HG02870 (cell line): ENCODE measurements at regions not wholly inside any gene's neighbourhood (a gene's known extent, or its start where the extent isn't known, plus 50 kb on each side); places are given as distances from the start of the nearest gene placed in this dataset.
"Not testable (repeated sequence)": the region's sequence is repeated elsewhere in the genome, so short reads cannot be mapped to it uniquely, and the experiment has no call there.

Source experiments
- ATAC-seq: cut with Tn5 transposase; IDR thresholded peaks from one replicate; pipeline ENCODE4 v1.9.1; 2021; ENCODE audit warnings: mild to moderate bottlenecking, moderate library complexity; ENCODE audit not compliant: unreplicated experiment

DNA sequence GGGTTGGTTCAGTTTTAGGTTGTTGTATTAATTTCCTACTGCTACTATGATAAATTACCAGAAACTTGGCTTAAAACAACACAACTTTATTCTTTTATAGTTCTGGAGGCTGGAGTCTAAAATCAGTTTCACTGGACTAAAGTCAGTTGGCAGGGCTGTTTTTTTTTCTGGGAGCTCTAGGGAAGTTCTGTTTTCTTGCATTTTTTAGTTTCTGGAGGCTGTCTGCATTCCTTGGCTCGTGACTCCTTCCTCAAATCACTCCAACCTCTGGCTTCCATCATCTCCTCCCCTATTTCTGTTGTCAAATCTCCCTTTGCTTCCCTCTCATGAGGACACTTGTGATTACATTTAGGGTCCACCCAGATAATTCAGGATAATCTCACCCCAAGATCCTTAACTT is 51.3 kb upstream of the SUB1 start:
- no peak for ATAC-seq

DNA sequence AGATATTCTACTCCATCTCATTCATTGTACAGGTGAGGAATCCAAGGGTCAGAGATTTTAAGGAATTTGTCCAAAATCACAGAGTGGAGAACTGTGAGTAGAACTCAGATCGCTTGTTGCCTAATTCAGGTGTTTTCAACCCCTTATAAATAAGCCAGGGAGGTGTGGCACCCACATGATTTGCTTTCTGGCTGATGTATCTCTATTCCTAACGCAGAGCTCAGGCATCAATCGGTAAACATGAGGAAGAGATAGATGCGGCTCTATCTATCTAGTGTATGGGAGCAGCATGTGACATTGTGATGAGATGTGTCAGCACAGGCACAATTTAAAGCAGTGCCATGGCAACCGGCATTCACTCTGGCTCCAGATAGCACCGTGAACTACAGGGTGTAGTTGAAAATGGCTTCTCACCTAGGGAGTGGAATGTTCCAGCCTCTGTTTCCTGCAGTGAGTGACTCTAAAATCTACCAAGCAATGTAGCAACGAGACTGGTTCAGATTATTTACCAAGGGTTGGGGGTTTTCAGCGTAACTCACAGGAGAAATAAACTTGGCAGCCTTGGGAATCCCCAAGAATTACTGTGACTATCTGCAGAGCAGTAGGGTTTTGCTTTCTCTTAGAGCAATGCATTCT is 53.4 kb upstream of the SUB1 start:
- peak; percentile 45 for ATAC-seq

DNA sequence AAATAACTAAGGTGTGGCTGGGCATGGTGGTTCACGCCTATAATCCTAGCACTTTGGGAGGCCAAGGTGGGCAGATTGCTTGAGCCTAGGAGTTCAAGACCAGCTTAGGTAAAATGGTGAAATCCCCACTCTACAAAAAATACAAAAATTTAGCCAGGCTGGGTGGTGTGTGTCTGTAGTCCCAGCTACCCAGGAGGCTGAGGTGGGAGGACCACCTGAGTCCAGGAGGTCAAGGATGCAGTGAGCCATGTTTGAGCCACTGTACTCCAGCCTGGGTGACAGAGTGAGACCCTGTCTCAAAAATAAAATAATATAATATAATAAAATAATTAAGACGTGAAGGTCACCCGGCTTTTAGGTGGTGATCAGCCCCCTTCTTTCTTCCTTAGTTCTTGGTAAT is 58.0 kb upstream of the SUB1 start:
- not testable (repeated sequence) for ATAC-seq

DNA sequence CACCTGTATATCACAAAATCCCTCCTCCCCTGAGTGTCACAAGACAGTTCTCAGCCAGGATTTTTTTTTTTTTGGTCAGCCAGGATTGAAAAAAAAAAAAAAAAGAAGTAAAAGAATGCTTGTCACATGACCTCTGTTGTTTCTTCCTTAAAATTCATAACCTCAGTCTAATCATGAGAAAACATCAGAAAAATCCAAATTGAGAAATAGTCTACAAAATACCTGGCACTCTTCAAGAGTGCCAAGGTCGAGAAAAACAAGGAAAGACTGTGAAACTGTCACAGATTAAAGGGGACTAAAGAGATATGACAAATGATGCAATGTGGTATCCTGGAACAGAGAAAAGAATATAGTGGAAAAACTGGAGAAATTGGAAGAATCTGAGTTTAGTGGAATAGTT is 58.5 kb upstream of the SUB1 start:
- no peak for ATAC-seq

DNA sequence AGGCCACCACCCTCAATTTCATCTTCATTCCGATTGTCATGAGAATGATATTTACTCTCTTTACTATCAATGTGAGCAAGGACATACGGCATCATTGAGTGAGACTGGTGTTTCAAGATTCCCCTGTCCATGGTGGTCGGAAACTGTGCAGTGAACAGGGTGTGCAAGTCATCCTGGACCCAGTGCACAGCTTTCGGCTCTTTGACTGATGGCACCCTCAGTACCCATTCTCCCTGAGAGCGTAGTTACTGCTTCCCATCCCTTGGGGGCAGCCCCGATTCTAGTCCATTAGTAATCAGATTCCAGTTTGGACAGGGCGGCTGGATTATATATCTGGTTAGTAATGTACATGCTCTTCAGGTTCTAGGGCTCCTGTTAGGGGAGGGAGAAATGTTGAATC is 61.7 kb upstream of the SUB1 start:
- no peak for ATAC-seq

DNA sequence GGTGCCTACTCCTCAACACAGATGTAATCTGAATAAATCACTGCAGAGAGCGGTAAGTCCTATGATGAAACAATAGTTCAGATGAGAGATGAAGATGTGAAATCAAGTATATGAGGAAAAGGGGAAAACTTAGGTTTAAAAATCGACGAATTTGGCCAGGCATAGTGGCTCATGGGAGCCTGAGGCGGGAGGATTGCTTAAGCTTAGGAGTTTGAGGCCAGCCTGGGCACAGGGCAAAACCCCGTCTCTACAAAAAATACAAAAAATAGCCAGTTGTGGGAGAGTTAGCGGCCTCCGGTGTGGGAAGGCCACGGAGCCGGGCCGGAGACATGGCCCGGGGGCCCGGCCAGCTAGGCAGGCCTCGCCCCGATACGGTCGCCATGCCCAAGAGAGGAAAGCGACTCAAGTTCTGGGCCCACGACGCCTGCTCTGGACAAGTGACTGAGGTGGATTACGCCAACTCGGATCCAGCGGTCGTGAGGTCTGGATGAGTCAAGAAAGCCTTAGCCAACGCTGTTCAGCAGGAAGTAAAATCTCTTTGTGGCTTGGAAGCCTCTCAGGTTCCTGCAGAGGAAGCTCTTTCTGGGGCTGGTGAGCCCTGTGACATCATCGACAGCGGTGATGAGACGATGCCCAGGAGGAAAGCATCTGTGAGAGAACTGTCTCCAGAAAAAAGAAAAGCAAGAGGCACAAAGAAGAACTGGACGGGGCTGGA is 62.8 kb upstream of the SUB1 start:
- ATAC-seq: no peak

DNA sequence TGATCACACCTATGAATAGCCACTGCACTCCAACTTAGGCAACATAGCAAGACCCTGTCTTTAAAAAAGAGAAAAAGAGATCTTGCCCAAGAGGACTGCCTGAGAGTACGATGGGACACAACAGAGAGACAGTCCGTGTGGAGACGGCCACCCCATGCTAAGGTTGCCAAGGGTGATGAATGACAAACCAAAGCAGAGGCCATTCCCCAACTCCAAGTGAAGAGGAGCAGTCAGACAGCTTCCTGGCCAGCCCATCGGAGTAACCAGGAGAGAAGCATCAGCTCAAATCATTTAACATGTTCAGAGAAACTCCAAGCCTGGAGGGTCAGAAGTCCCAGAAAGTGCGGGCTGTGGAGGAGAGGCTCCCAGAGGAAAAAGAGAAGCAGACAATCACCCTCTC is 63.9 kb upstream of the SUB1 start:
- no peak for ATAC-seq

DNA sequence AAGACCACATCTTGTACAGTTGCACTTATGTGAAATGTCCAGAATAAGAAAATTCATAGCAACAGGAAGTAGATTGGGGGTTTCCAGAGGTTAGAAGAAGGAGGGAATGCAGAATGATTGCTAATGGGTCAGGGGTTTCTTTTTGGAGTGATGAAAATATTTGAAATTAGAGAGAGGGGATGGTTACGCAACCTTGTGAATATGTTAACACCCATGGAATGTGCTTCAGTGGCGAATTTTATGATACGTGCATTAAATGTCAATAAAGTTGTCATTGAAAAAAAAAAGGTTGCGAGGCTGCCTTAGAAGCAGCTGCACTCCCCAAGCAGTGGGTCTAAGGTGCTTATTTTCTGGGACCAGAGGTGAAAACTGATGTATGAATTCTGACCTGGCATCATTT is 64.4 kb upstream of the SUB1 start:
- ATAC-seq: no peak

DNA sequence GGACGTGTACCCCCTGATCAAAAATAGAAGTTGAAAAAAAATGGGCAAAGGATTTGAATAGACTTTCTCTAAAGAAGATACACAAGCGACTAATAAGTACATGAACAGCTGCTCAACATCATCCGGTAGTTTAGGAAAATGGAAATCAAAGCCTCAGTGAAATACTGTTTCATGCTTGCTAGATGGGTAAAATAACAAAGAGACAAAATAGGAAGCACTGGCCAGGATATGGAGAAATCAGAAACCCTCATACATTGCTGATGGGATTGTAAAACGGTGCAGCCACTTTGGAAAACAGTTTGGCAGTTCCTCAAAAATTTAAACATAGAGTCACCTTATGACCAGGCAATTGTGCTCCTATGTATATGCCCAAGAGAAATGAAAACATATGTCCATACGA is 65.0 kb upstream of the SUB1 start:
- no peak for ATAC-seq

DNA sequence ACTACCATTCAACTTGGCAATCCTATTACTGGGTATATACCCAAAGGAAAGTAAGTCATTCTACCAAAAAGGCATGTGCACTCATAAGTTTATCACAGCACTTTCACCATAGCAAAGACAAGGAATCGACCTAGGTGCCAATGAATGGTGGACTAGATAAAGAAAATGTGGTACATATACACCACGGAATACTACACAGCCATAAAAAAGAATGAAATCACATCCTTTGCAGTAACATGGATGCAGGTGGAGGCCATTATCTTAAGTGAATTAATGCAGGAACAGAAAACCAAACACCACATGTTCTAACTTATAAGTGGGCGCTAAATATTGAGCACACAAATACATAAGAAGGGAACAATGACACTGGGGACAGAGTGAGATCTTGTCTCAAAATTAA is 65.8 kb upstream of the SUB1 start:
- ATAC-seq: no peak

DNA sequence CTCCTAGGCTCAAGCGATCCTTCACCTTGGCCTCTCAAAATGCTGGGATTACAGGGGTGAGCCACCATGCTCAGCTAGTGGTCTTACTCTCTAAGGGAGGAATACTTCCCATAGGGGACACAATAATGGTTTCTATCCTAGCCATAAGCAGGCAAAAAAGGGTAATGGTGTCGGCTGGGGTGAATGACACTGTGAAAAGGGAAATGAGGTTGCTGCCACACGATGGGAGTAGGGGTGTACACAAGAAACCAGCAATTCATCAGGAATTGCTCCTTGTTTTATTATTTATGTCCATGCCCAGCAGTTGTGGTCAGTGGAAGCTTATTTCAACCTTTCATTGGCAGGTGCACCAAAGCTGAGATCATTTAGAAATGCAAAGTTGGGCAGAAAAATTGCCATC is 70.3 kb upstream of the ZFR start:
- ATAC-seq: no peak

DNA sequence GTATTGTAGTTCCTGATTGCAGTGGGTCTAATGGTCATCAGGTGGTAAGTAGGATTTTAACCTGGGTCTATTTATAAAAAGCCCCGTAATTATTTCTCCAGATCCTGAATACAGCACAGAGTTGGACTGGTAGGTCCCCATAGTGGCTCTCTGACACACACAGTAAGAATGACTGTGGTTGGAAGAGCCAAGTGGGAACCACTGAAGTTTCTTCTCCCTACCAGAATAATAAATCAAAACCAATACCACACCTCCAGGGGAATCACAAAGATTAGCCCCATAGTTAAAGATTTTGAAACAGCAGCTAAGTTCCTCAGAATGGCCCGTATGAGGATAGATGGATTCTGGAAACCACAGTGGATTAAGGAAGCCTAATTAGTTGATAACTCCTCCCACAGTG is 68.4 kb upstream of the ZFR start:
- ATAC-seq: no peak

DNA sequence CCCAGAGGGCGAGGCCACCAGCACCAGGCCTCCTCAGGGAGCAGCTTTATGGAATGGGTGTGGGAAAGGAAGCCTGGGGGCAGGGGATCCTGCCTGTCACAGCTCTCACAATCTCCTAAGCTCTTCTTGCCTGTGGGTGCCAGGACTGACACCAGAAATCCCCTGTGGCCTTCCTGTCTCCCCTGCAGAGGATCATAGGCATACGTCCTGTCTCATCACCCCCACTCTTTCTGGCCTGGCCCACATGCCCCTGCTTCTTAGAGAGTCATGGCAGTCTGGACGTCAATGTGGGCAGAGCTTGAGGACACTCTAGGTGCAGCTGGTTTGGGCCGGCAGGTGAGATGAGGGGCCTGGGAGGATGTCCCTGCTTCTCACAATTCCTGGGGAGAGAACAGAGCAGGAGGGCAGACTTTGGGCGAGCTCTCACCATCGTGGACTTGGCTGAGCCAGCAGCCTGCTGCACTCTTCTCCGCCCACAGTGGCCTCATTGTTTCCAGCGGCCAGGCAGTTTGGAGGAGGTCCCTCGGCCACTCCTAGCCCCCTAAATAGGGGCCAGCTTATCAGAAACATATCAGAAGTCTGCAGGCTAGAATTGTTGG is 67.3 kb upstream of the ZFR start:
- no peak for ATAC-seq

DNA sequence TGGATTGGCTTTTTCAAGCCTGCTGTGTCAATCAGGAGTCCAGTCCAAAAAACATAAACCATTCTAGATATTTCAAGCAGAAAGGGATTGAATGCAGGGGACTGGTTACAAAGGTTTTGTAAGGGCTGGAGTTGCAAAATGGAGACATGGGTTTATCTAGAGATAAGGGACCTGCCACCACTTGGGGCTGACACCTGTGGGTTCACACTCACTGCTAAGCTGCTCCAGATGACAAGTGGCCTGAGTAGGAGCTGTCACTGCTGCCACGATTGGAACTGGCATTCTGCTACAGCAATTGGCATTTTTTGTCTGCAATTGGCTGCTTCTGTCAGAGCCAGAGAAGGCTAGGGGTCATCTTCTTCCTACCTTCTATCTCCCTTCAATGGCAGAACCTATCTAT is 66.3 kb upstream of the ZFR start:
- no peak for ATAC-seq

DNA sequence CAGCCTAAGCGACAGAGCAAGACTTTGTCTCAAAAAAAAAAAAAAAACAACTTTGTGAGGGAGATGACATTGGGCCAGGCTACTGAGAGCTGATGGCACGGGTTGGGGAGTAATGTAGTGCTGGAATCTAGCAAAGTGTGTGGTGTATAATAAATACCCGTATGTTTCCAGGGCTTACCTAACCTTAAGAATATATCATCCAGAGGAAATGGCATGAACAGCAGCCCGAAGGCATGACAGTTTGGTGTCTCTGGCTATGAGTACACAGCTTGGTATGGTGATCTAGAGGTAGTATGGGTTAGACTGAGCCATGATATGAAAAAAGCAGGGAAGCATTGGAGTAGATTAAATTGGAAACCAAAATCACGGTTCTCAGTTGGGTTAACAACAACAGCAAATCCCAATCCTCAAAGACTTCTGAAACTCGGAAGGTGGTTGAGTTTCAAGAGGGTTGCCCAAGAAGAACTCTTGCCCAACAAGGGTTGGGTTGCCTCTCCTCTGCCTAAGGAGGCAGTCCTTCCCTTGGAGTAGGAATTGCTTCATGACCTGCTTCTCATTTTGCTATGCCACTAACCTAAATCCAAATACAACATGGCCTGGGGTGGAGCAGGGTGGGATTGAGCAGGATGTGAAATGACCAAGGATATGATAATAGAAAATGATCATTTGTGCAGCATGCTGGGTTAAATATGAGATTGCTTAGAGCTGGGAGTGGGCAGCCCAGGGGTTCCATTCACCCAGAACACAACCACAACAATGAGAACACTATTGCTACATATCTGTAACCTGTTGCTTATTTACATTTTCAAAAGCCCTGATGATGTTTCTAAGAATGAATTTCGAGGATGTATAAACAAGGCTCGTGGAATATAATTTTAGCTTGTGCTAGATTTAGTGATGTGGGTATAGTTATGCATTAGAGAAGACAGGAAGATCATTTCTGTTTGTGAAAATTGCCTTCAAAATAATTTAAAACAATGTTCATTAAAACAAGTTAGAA is 64.6 kb upstream of the ZFR start:
- no peak for ATAC-seq

DNA sequence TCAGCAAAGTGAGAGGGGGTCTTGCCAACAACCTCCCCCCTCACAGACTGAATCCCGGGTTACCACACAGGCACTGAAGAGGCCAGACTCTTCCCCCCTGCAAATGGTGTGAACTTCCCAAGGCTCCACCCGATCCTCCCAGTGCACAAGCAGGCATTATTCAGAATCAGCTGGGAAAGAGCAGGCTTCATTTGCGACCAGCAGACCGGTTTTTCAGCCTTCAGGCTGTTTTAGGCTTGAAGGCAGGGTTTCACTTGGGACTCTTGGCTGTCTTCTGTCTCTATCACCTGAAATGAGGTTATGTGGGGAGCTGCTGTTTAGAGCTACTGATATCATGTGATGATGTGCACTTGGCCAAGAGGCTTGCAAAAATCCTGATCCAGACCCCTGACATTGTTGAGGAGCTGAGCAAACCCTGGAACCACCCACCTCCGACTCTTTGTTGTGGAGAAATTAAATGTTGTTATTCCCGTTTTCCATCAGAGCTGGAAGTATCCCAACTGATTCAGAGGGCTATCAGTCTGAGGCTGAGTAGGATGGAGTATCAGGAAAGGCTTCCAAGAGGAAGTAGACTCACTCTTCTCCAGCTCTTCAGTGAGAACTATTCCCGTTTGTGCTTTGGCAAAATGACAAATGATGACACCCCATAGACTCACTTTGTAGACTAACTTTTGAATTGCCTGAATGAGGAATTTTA is 63.3 kb upstream of the ZFR start:
- ATAC-seq: no peak

DNA sequence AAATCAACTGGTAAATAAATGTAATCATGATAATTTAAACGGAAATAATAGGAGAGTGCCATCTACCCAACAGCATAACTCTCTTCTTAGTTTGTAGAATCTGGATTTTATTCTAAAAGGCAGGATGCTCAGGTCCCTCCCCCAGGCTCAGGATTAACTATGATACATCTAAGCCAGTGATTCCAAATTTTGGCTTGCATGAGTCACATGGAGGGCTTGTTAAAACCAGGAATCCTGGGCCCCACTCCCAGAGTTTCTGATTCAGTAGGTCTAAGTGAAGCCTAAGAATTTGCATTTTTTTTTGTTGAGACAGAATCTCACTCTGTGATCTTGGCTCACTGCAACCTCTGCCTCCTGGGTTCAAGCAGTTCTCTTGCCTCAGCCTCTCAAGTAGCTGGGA is 62.3 kb upstream of the ZFR start:
- ATAC-seq: no peak

DNA sequence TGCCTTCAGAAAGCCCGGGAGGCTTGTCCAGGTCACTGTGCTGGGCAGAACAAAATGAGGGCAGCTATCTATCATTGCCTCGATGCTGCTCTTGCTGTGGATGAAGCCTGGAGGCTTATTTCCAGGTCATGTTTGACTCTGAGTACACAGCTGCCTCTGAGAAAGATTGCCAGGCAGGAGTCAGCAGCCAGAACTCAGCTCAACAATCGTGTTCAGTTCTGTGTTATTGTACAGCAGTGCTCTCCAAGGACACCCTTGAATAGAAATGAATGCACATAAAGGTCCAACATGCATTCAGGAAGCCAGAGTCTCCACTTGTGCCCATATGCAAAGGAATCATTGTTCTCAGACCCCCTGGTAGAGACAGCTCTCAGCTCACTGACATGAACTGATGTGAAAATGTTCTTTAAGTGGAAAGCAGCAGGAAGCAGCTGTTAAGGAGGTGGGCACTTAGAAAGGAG is 61.7 kb upstream of the ZFR start:
- ATAC-seq: no peak

DNA sequence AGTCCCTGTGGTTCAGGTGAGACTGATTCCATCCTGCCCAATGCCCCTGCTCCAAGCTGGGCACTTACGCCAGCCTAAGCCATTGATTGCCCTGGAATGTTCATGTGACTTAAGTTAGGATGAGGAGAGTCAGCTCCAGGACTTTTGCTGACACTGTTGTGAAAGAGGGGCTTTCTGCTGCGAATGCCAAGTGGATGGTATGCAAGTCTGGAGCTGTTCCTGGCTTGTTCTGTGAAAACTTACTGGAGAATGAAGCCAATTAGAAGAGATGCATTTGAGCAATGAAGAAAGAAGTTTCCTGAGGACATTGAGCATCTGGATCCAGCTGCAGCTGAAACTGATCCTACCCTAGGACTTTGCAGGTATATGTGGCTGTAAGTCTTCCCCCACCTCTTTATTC is 61.2 kb upstream of the ZFR start:
- ATAC-seq: peak; percentile 10

DNA sequence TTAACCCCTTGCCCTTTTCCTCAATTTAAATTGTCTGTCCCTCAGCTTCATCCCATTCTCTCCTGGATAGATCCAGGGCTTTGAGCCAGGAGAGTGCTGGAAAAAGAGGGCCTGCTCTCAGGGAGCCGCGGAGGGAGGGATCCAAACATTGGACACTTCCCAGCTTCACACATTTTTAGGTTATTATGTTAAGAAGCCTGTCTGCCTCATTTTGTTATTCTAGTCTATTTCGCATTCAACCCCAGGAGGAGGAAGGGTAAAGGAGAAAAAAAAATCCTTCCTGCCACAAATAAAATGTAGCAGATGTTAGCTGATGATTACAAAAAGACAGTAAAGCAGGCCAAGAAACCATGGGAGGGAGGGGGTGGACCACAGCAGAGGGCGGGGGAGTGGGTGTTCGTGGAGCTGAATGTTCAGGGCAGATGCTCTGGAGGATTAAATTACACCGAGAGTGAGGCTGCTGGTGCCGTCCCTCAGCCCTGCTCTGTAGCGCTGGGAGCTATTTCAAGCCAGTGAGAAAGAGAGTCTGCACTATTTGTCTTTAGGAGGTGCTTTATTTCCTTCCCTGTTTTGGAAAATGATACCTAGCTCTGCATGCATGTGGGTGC is 60.6 kb upstream of the ZFR start:
- ATAC-seq: peak; percentile 70
